Endothelial cell (in vitro differentiated cells): ENCODE measurements at regions not wholly inside any gene's neighbourhood (a gene's known extent, or its start where the extent isn't known, plus 50 kb on each side); places are given as distances from the start of the nearest gene placed in this dataset.
A peak's percentile ranks its signal among the peaks of the same experiment; 100 is the strongest.

Experiments used
- DNase-seq: peaks from one replicate; pipeline ENCODE4 v3.0.0; 2021; ENCODE audit warnings: low spot score
- H3K27ac Mint-ChIP-seq: one replicate; pipeline ENCODE4 v1.8.0; 2021; ENCODE audit warnings: mixed read lengths, inconsistent platforms; ENCODE audit not compliant: unreplicated experiment
- H3K27me3 Mint-ChIP-seq: one replicate; pipeline ENCODE4 v1.8.0; 2021; ENCODE audit warnings: mild to moderate bottlenecking, moderate library complexity, mixed read lengths, inconsistent platforms; ENCODE audit not compliant: unreplicated experiment
- H3K36me3 Mint-ChIP-seq: one replicate; pipeline ENCODE4 v1.8.0; 2021; ENCODE audit warnings: mild to moderate bottlenecking, low read depth, mixed read lengths, inconsistent platforms; ENCODE audit not compliant: unreplicated experiment
- H3K4me1 Mint-ChIP-seq: one replicate; pipeline ENCODE4 v1.8.0; 2021; ENCODE audit warnings: mild to moderate bottlenecking, mixed read lengths, inconsistent platforms; ENCODE audit not compliant: unreplicated experiment
- H3K4me3 Mint-ChIP-seq: one replicate; pipeline ENCODE4 v1.8.0; 2021; ENCODE audit warnings: mild to moderate bottlenecking, mixed read lengths, inconsistent platforms; ENCODE audit not compliant: unreplicated experiment
- H3K9me3 Mint-ChIP-seq: one replicate; pipeline ENCODE4 v1.8.0; 2021; ENCODE audit warnings: mixed read lengths, inconsistent platforms; ENCODE audit not compliant: unreplicated experiment
- TF ChIP-seq, protein P1 (sequence below): fragments of 200-600 bp; sonication (generic); IDR thresholded peaks from one replicate; pipeline ENCODE4 v1.5.0; 2021; ENCODE audit warnings: antibody characterized with exemption; ENCODE audit not compliant: unreplicated experiment

DNA sequence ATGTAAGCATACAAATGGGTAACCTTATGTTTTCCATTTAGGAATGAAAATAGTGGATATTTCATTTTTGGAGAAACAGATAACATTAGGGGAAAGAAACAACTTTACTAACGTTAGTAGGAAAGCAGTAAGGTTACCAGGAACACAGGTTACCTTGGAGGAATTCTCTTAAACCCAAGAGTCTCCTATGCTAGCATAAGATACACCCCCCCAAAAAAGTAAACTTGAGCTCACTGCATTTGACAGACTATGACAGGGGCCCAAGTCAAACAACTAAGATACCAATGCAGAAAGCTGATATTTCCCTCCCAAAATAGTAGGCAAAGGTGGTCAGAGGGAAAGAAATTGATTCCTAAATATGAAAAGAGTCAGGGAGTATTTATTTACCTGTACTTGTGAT lies 656.9 kb downstream of the DSC3 start:
- peaks cover 12% of the 10 kb centered on the region for H3K36me3 Mint-ChIP-seq
- TF ChIP-seq, protein P1, sequence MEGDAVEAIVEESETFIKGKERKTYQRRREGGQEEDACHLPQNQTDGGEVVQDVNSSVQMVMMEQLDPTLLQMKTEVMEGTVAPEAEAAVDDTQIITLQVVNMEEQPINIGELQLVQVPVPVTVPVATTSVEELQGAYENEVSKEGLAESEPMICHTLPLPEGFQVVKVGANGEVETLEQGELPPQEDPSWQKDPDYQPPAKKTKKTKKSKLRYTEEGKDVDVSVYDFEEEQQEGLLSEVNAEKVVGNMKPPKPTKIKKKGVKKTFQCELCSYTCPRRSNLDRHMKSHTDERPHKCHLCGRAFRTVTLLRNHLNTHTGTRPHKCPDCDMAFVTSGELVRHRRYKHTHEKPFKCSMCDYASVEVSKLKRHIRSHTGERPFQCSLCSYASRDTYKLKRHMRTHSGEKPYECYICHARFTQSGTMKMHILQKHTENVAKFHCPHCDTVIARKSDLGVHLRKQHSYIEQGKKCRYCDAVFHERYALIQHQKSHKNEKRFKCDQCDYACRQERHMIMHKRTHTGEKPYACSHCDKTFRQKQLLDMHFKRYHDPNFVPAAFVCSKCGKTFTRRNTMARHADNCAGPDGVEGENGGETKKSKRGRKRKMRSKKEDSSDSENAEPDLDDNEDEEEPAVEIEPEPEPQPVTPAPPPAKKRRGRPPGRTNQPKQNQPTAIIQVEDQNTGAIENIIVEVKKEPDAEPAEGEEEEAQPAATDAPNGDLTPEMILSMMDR: no peak
- peak overlapping the region; percentile 92 for H3K27ac Mint-ChIP-seq
- peak overlapping the region; percentile 92 for H3K4me3 Mint-ChIP-seq
- H3K9me3 Mint-ChIP-seq: no peaks in the 10 kb centered on the region
- H3K4me1 Mint-ChIP-seq: peaks cover 40% of the 10 kb centered on the region
- no peak for DNase-seq
- H3K27me3 Mint-ChIP-seq: peaks cover 5% of the 10 kb centered on the region

DNA sequence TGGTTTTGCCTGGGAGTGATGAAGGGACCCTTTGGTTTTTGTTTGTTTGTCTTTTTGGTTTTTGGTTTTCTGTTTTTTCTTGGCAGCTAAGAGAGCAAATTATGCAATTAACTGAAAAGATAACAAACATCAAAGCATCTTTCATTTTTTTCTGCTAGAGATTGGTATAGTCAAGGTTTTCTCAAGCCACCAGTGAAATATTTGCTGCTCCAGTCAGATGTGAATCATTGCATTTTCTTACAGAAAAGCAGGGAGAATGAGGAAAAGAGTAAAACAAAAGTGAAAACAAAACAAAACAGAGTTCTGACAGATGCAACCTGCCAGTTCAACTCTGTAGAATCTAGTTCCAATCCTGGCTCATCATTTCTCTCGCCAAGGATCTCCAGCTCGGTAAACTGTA lies 660.7 kb downstream of the DSC3 start:
- DNase-seq: no peak
- no peak overlapping the region for H3K4me3 Mint-ChIP-seq
- no peak overlapping the region for H3K27ac Mint-ChIP-seq
- H3K36me3 Mint-ChIP-seq: peaks cover 12% of the 10 kb centered on the region
- H3K9me3 Mint-ChIP-seq: no peaks in the 10 kb centered on the region
- TF ChIP-seq, protein P1: no peak
- H3K27me3 Mint-ChIP-seq: peaks cover 1% of the 10 kb centered on the region
- peaks cover 36% of the 10 kb centered on the region for H3K4me1 Mint-ChIP-seq

DNA sequence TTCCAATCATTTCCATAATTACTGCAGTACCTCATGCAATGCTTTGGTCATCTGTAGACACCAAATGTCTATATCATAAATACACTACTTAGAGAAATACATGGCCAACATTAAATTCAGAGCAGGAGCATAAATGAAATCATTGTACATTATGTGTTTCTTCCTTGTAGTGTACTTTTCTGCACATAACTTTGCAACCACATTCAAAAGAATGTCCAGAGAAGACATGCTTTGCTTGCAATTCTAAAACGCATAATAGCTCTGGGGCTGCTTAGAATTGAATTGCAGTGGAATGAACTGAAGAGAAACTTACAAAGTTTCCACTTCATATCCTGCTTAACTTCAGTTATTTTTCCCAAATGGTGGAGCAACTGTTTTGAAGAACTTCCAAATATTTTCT lies 664.4 kb downstream of the DSC3 start:
- Mint-ChIP-seq H3K4me3 (no peak overlapping the region), H3K4me1 (peaks cover 16% of the 10 kb centered on the region), H3K9me3 (no peaks in the 10 kb centered on the region), H3K27ac (no peak overlapping the region), H3K36me3 (peaks cover 12% of the 10 kb centered on the region), H3K27me3 (peaks cover 1% of the 10 kb centered on the region)
- TF ChIP-seq, protein P1: no peak
- no peak for DNase-seq

DNA sequence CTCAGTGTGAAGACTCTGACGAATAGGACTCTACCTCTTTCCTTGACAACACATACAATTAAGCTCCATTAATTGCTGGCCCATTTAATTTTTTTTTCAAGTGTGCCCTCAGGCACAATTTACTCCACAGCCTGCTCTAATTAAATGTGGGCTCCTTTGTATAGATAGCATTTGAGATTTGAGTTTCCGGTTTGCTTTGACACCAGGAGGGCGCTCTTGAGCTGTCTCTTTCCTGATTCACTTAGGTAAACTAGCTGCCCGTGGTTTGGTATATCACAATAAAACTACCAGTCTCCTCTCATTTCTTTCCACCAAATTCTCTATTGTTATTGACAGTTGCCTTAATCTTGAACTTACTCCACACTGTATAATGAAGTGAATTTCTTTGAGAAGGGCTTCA lies 666.0 kb downstream of the DSC3 start:
- TF ChIP-seq, protein P1: peak; percentile 26
- Mint-ChIP-seq H3K27ac (no peak overlapping the region), H3K4me3 (no peak overlapping the region)

DNA sequence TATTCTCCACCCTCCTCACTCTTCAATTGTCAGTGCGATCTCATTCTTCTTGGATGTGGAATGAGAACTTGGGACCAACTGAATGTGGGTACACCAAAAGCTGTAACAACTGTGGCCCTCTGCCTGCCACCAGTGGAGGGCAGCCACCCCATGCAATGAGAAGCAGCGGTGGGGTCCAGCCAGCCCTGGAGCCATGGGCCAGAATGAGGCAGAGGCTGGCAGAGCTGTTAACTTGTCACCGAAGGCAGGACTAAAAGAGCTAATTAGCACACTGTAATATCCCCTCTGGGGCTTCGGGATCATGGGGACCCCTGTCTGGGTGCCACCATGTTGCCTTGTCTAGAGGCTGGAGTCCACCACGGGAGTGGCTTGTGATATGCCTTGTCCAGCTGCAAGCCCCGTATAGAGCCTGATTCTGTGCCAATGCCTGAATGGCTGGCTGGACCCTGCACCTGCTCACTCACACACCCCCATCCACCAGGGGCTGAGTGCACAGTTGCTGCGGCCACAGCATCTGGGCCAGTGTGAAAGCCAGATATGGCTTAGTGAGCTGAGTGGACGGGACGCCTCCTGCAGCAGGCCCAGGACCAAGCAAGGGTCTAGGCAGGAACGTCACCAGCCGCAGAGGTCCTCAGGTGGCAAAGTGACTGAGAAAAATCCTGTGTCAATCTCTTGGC lies 680.5 kb downstream of the DSC3 start:
- TF ChIP-seq, protein P1: no peak
- Mint-ChIP-seq H3K27me3 (peaks cover 2% of the 10 kb centered on the region), H3K27ac (no peak overlapping the region), H3K4me3 (no peak overlapping the region), H3K9me3 (no peaks in the 10 kb centered on the region), H3K4me1 (peaks cover 6% of the 10 kb centered on the region), H3K36me3 (no peaks in the 10 kb centered on the region)
- no peak for DNase-seq

More for the DNA sequence above, 666.0 kb downstream of the DSC3 start:
- Mint-ChIP-seq H3K4me1 (peaks cover 12% of the 10 kb centered on the region), H3K9me3 (no peaks in the 10 kb centered on the region), H3K27me3 (peaks cover 1% of the 10 kb centered on the region), H3K36me3 (peaks cover 1% of the 10 kb centered on the region)
- no peak for DNase-seq
